Activated CD4-positive, alpha-beta T cell treated with anti-CD3 and anti-CD28 coated beads, Interleukin-2, amount 10 ng/mL, durations not matched to agents 24 days and 14 days (primary cell): ENCODE measurements at regions not wholly inside any gene's neighbourhood (a gene's known extent, or its start where the extent isn't known, plus 50 kb on each side); places are given as distances from the start of the nearest gene placed in this dataset.

Source experiments
- DNase-seq: peaks from one replicate; pipeline ENCODE4 v3.0.0; 2022
- H3K27ac Mint-ChIP-seq: one replicate; pipeline ENCODE4 v1.8.0; 2022; ENCODE audit warnings: mild to moderate bottlenecking, mixed read lengths
- H3K27me3 Mint-ChIP-seq: one replicate; pipeline ENCODE4 v1.8.0; 2022; ENCODE audit warnings: mixed read lengths
- H3K36me3 Mint-ChIP-seq: one replicate; pipeline ENCODE4 v1.8.0; 2022; ENCODE audit warnings: low read depth, mild to moderate bottlenecking, mixed read lengths
- H3K4me1 Mint-ChIP-seq: one replicate; pipeline ENCODE4 v1.8.0; 2021; ENCODE audit warnings: mixed read lengths
- H3K4me3 Mint-ChIP-seq: one replicate; pipeline ENCODE4 v1.8.0; 2022; ENCODE audit warnings: mild to moderate bottlenecking, moderate library complexity, mixed read lengths
- H3K9me3 Mint-ChIP-seq: one replicate; pipeline ENCODE4 v1.8.0; 2021; ENCODE audit warnings: mixed read lengths
- intact Hi-C: fragments of 100-400 bp; cut with micrococcal nuclease; formaldehyde crosslinking; loops from one replicate; pipeline ENCODE4 v1.15.1; 2023

DNA sequence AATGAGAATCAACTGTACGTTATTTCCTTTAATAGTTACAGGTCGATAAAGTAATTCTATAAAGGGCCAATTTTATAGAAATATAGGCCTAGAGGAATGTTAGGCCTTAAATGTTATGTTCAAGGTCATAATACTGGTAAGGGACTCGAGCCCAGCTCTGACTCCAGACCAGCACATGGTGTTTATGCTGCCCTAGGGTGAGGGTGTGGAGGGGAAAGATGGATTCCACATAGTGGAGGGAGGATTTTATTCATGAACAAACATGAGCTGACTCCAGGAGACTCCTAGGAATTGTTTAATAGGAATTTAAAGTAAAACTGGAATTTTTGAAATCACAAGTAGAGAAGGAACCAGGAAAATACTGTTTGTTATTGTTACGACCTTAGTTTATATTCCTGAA is 139.9 kb downstream of the LACC1 start:
- no peaks in the 10 kb centered on the region for H3K36me3 Mint-ChIP-seq
- peaks cover 8% of the 10 kb centered on the region for H3K4me1 Mint-ChIP-seq
- no peaks in the 10 kb centered on the region for H3K9me3 Mint-ChIP-seq

DNA sequence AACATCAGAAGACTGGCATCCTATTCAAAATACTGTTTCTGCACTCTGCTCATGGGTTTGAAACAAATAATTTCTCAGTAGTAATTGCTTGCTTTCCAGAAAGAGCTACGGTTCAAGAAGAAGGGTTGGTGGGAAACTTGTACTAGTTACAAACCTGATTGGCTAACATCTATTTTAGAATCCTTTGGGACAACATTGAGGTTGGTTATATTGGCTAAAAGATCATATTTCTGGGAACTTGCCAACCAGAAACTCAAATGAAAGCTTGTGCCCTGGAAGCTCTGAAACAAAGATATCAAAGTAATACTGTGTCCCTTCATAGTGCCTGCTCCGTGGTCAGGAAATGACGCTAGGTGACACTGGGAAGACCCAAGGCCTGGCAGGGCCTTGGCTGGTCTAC is 141.7 kb downstream of the LACC1 start:
- Mint-ChIP-seq H3K36me3 (no peaks in the 10 kb centered on the region), H3K27me3 (peaks cover 8% of the 10 kb centered on the region), H3K4me1 (peaks cover 8% of the 10 kb centered on the region), H3K27ac (no peak overlapping the region), H3K4me3 (no peak overlapping the region), H3K9me3 (no peaks in the 10 kb centered on the region)
- DNase-seq = no peak
- intact Hi-C loops = no loop called here

More for the DNA sequence above, 139.9 kb downstream of the LACC1 start:
- intact Hi-C loops = no loop called here
- Mint-ChIP-seq H3K27me3 (peaks cover 8% of the 10 kb centered on the region), H3K27ac (no peak overlapping the region), H3K4me3 (no peak overlapping the region)
- DNase-seq = no peak

DNA sequence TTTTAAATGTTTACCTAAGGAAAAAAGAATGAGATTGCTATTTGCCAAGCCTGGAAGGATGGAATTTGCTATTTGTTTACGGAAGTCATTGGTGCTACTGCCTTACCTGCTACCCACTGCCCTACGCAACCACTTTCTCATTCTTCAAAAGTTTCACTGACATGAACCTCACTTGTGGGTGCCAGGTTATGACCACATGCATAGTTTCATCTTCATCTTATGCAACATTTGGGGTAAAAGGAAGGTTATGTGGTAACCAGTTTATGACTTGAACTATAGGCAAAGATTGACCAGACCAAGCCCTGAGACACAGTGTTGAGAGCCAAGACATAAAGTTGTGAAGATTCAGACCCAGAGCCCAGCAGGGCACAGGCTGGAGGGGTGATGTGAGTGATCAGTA is 142.5 kb downstream of the LACC1 start:
- H3K4me3 Mint-ChIP-seq = no peak overlapping the region
- no peaks in the 10 kb centered on the region for H3K9me3 Mint-ChIP-seq
- no peaks in the 10 kb centered on the region for H3K36me3 Mint-ChIP-seq
- peaks cover 8% of the 10 kb centered on the region for H3K27me3 Mint-ChIP-seq
- no peak overlapping the region for H3K27ac Mint-ChIP-seq
- H3K4me1 Mint-ChIP-seq = peaks cover 8% of the 10 kb centered on the region
- intact Hi-C loops = no loop called here
- DNase-seq = no peak

DNA sequence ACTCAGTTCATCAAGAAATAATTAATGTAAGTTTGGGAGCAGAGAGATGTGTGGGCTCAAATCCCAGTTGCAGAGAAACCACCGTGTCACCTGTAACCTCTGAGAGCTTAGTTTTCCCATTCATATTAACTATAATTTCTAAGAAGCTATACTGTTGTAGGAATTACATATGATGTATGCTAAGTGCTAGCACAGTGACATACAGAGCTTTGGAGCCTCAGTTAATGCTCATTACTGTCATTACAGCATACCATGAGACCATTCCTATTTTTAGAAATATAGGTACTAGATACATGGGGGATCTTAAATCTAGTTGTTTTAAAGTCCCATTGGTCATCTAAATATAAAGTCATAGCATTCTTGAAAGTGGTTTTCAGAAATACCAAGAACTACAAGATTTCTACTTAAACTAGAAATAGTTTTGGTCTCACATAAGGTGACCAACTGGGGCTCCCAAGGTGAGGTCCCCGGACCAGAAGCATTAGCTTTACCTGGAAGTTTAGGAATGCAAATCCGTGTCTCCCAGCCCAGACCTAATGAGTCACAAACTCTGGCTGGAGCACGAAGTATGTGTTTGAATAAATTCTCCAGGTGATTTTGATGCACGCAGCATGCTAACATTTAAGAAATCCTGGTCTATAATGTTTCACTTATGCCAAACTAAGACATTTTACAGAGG is 144.6 kb downstream of the LACC1 start:
- H3K27me3 Mint-ChIP-seq = peaks cover 8% of the 10 kb centered on the region
- H3K27ac Mint-ChIP-seq = no peak overlapping the region
- no peak overlapping the region for H3K4me3 Mint-ChIP-seq
- no peaks in the 10 kb centered on the region for H3K9me3 Mint-ChIP-seq
- H3K4me1 Mint-ChIP-seq = no peaks in the 10 kb centered on the region
- intact Hi-C loops = no loop called here
- no peaks in the 10 kb centered on the region for H3K36me3 Mint-ChIP-seq
- no peak for DNase-seq

DNA sequence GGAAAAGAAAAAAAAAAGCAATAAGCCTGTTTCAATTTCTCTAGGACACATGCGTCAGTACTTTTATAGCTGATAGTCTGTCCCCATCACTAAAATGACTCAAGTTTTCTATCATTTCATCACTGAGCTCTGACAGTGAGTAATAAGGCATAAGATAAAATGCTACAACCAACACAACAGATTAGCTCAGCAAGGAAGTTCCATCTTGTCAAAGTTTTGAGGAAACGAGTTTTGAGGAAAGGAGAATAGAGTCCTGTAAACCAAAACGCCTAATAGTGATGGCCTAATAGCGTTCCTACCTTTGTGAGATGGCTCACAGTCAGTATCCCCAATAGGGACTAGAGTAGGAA is 145.1 kb downstream of the LACC1 start:
- no peak overlapping the region for H3K4me3 Mint-ChIP-seq
- intact Hi-C loops = no loop called here
- H3K4me1 Mint-ChIP-seq = no peaks in the 10 kb centered on the region
- H3K9me3 Mint-ChIP-seq = no peaks in the 10 kb centered on the region
- no peak for DNase-seq
- no peak overlapping the region for H3K27ac Mint-ChIP-seq
- H3K27me3 Mint-ChIP-seq = peaks cover 8% of the 10 kb centered on the region
- H3K36me3 Mint-ChIP-seq = no peaks in the 10 kb centered on the region

DNA sequence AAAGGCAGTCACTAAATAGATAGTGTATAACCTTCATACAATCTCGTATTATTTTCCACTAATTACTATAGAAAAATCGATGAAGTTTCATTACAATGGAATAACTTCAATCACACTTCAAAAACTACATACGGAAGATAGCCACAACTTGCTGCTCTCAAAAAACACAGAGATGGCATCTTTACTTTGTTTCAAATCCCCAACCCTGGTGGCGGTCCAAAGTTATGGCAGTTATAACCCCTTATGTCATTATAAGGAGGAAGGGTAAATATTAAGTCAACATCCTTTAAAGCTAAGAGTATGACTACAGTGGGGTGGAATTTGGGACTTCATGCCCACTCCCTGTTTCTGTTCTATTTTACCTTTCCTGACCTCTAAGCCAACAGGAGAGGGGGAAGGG is 146.5 kb downstream of the LACC1 start:
- Mint-ChIP-seq H3K27ac (no peak overlapping the region), H3K4me1 (no peaks in the 10 kb centered on the region)

DNA sequence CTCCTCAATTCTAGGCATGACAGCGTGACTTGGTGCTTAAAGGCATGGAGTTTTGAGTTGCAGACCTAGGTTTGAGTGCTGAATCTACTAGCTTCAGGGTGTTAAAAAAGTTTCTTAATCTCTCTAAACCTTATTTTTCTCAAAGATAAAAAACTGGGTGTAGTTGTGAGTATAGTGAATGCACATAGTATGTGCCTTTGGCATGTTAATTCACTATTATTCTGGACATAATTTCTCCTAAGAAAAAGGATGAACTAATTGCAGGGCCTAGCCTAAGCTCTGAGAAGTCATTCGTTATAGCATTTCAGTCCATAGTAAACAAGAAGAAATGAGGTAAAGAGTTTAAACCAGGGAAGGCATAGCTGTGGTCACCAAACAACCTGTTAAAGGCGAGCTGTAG is 149.0 kb downstream of the LACC1 start:
- no peak for DNase-seq
- Mint-ChIP-seq H3K9me3 (no peaks in the 10 kb centered on the region), H3K4me1 (no peaks in the 10 kb centered on the region), H3K4me3 (no peak overlapping the region), H3K27ac (no peak overlapping the region), H3K36me3 (no peaks in the 10 kb centered on the region), H3K27me3 (peaks cover 2% of the 10 kb centered on the region)
- intact Hi-C loops = no loop called here

More for the DNA sequence above, 146.5 kb downstream of the LACC1 start:
- Mint-ChIP-seq H3K4me3 (no peak overlapping the region), H3K9me3 (no peaks in the 10 kb centered on the region), H3K27me3 (peaks cover 8% of the 10 kb centered on the region), H3K36me3 (no peaks in the 10 kb centered on the region)
- intact Hi-C loops = no loop called here
- DNase-seq = no peak

DNA sequence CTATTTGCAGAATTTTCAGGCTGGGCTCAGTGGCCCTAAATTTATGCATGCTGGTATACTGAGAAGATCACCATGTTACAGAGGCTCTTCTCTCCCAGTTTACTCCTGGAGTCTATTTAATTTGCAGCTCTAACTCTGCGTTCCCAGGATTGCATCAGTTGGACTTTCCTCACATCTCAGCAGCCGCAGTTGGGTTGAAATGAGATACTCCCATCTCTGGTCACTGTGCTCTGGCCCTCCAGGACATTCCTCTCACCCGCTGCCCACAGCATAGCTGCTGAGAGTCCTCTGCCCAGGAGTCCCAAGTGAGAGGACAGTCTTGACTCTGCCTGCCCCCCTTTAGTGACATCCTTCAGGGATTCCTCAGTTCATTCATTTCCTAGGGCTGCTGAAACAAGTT is 150.9 kb downstream of the LACC1 start:
- H3K4me1 Mint-ChIP-seq = no peaks in the 10 kb centered on the region
- intact Hi-C loops = no loop called here
- H3K27me3 Mint-ChIP-seq = peaks cover 8% of the 10 kb centered on the region
- H3K27ac Mint-ChIP-seq = no peak overlapping the region
- no peaks in the 10 kb centered on the region for H3K36me3 Mint-ChIP-seq
- no peak overlapping the region for H3K4me3 Mint-ChIP-seq
- H3K9me3 Mint-ChIP-seq = no peaks in the 10 kb centered on the region
- no peak for DNase-seq

DNA sequence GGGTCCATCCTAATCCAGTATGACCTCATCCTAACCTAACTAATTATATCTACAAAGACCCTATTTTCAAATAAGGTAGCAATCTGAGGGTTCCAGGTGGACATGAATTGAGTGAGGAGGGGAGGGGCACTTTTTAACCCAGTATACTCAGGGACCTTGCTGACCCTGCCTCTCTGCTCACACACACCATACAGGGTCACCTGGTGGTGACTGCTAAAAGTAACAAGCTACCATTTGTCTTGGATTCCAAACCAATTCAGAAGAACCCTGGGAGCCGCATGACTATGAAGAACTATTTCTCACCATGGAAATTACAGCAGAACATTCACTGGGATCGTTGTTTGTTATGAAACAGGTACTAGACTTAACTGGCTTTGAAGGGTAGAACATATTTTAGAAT is 151.9 kb downstream of the LACC1 start:
- Mint-ChIP-seq H3K4me1 (no peaks in the 10 kb centered on the region), H3K36me3 (no peaks in the 10 kb centered on the region), H3K9me3 (no peaks in the 10 kb centered on the region), H3K4me3 (no peak overlapping the region), H3K27me3 (peaks cover 8% of the 10 kb centered on the region), H3K27ac (no peak overlapping the region)
- intact Hi-C loops = no loop called here
- no peak for DNase-seq

DNA sequence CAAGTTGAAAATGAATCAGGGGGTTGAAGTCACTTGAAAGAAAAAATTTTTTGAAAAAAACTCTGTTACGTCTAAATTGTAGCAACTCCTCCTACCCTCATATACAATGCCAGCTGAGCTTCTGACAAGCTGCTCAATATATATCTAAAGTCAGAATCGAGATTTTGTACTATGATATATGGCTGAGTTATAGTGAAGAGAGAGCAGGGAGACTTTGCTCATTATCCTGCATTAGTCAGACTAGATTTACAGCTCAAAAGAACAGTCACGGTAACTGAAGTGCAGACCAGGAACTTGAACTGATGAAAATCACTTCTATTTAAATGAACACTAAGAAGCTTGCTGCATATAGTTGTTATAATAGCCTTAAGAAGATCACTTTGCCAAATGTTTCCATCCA is 153.1 kb downstream of the LACC1 start:
- intact Hi-C loops = no loop called here
- Mint-ChIP-seq H3K9me3 (no peaks in the 10 kb centered on the region), H3K27ac (no peak overlapping the region), H3K36me3 (no peaks in the 10 kb centered on the region), H3K27me3 (peaks cover 10% of the 10 kb centered on the region), H3K4me3 (no peak overlapping the region), H3K4me1 (no peaks in the 10 kb centered on the region)
- DNase-seq = no peak

DNA sequence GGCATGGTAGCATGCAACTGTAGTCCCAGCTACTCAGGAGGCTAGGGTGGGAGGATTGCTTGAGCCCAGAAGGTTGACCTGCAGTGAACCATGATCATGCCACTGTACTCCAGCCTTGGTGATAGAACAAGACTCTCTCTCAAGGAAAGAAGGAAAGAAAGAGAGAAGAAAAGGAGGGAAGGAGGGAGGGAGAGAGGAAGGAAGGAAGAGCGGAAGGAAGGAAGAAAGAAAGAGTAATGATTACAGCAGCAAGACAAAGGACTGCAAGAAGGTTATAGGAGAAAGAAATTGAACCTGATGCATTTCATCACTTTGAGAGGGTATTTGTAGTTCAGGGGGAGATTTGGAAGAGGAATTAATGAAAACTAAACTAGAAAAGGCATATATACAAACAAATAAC is 155.7 kb downstream of the LACC1 start:
- no peaks in the 10 kb centered on the region for H3K36me3 Mint-ChIP-seq
- H3K9me3 Mint-ChIP-seq = no peaks in the 10 kb centered on the region
- no peaks in the 10 kb centered on the region for H3K4me1 Mint-ChIP-seq
- H3K4me3 Mint-ChIP-seq = no peak overlapping the region
- DNase-seq = no peak
- intact Hi-C loops = no loop called here
- no peak overlapping the region for H3K27ac Mint-ChIP-seq
- peaks cover 14% of the 10 kb centered on the region for H3K27me3 Mint-ChIP-seq

DNA sequence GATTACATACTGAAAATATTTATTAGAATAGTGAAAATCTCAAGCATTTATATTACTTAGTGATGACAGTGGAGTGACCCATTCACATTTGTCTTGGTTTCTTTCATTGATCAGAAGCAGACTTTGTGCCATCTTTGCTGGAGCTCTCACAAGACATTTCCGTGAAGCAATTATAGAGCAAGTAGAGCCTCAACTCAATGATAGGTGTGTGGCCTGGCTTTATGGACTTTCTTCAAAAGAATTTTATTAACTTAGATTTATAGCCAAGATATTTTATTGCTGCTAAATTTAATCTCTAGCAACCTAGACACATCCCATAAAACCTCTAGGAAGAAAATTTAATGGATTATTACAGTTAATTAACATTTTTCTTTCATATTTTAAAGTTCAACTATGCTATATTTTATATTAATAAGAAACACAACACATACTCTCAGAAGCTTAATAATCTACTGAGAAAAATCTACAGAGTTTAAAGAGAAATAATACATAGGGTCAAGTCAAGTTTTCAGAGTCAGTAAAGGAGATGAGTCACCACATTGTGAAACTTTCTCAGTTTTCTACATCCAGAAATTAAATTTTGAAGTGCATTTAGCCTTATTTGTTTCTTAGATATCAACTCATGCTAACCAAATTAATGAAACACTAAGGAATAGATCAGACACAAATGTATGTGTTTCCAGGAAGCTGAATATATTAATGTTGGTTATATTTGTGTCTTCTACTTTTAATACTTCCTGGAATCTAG is 160.5 kb downstream of the LACC1 start:
- no peaks in the 10 kb centered on the region for H3K36me3 Mint-ChIP-seq
- H3K27ac Mint-ChIP-seq = no peak overlapping the region
- H3K4me3 Mint-ChIP-seq = no peak overlapping the region
- intact Hi-C loops = no loop called here
- no peaks in the 10 kb centered on the region for H3K9me3 Mint-ChIP-seq
- DNase-seq = no peak
- H3K4me1 Mint-ChIP-seq = no peaks in the 10 kb centered on the region
- peaks cover 7% of the 10 kb centered on the region for H3K27me3 Mint-ChIP-seq

DNA sequence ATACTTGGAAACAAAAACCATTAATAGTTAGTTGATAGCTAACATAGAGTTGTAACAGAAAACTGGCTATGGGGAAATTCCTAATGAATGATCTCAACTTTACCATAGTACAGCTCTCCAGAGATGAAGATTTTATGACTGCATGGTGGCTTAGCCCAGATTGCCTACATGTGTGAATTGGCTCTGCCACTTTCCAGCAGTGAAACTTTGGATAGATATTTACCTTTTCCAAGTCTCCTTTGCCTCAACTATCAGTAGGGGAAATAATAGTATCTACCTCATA is 161.1 kb downstream of the LACC1 start:
- intact Hi-C loops = no loop called here
- no peaks in the 10 kb centered on the region for H3K4me1 Mint-ChIP-seq
- no peak overlapping the region for H3K4me3 Mint-ChIP-seq
- DNase-seq = no peak
- H3K9me3 Mint-ChIP-seq = no peaks in the 10 kb centered on the region
- H3K27ac Mint-ChIP-seq = no peak overlapping the region
- H3K27me3 Mint-ChIP-seq = peaks cover 7% of the 10 kb centered on the region
- no peaks in the 10 kb centered on the region for H3K36me3 Mint-ChIP-seq

DNA sequence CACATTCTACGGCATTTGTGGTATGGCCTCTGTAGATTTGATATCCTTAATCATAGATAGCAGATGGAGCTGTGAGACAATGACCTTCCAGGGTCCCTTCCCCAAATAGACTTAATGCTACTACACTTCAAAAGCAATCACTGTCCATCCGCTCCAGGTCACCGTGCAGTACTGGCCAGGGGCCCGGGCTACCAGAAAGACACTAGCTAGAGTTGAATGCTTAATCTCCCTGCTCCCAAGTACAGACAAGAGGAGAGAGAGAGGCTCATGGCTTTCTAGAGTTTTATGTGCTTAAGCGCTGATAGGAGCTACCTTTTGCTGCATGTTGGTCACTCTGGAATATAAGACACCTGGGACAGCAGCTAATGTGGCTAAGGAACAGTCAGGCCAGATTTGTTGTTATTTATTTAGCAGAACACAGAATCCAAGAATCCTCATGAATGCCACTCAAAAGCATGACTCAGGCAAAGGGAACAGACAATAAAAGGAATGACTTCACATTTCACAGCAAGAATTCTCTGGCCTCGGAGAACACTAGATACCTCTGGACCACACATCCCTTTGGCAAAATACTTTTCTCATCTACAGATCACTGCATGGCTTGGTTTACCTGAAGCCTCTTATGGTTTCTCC is 165.0 kb downstream of the LACC1 start:
- H3K36me3 Mint-ChIP-seq = no peaks in the 10 kb centered on the region
- no peak overlapping the region for H3K4me3 Mint-ChIP-seq
- no peaks in the 10 kb centered on the region for H3K9me3 Mint-ChIP-seq
- peaks cover 18% of the 10 kb centered on the region for H3K27me3 Mint-ChIP-seq
- no peak overlapping the region for H3K27ac Mint-ChIP-seq
- DNase-seq = no peak
- H3K4me1 Mint-ChIP-seq = no peaks in the 10 kb centered on the region
- intact Hi-C loops = no loop called here

DNA sequence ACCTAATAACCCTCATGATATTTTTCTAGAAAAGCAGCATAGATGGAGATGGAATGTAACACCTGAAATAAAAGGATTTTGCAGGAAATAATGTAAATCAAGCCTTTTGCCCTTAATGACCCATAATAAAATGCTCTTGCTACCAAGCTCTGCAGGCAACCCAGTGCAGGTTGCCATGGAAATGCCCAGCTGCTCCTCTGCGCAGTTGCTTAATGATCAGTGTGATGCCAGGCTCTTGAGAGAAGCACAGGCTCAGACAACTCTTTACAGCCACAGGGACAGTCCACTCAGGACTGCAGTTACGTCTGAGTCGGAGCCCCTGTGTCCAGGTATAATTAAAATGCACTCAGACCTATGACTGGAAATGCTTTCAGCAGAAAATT is 165.5 kb downstream of the LACC1 start:
- intact Hi-C loops = no loop called here
- no peaks in the 10 kb centered on the region for H3K36me3 Mint-ChIP-seq
- no peak for DNase-seq
- H3K4me1 Mint-ChIP-seq = no peaks in the 10 kb centered on the region
- H3K4me3 Mint-ChIP-seq = no peak overlapping the region
- peaks cover 19% of the 10 kb centered on the region for H3K27me3 Mint-ChIP-seq
- no peak overlapping the region for H3K27ac Mint-ChIP-seq
- no peaks in the 10 kb centered on the region for H3K9me3 Mint-ChIP-seq
